Mesendoderm (in vitro differentiated cells): ENCODE measurements at regions not wholly inside any gene's neighbourhood (a gene's known extent, or its start where the extent isn't known, plus 50 kb on each side); places are given as distances from the start of the nearest gene placed in this dataset.

Experiments used
- DNase-seq: peaks from one replicate; pipeline ENCODE4 v3.0.0; 2013
- H2AK5ac ChIP-seq: 2 replicates; pipeline ENCODE4 v1.6.1; 2013; ENCODE audit warnings: low read length, inconsistent platforms
- H2BK120ac ChIP-seq: 2 replicates; pipeline ENCODE4 v1.6.1; 2013; ENCODE audit warnings: low read depth, mild to moderate bottlenecking, low read length, moderate library complexity, mixed read lengths
- H2BK15ac ChIP-seq: replicated peaks from 2 replicates; pipeline ENCODE4 v1.6.1; 2013; ENCODE audit warnings: low read depth, mild to moderate bottlenecking, moderate library complexity
- H2BK5ac ChIP-seq: 2 replicates; pipeline ENCODE4 v1.6.1; 2013; ENCODE audit warnings: low read length, inconsistent platforms
- H3K18ac ChIP-seq: 2 replicates; pipeline ENCODE4 v1.6.1; 2013; ENCODE audit warnings: mild to moderate bottlenecking, low read length, mixed read lengths
- H3K23ac ChIP-seq: one replicate; pipeline ENCODE4 v1.6.1; 2013; ENCODE audit warnings: low read length
- H3K27ac ChIP-seq: 2 replicates; pipeline ENCODE4 v1.5.1; 2013; ENCODE audit warnings: low read depth, mild to moderate bottlenecking, inconsistent platforms, low read length, moderate library complexity
- H3K27me3 ChIP-seq: 2 replicates; pipeline ENCODE4 v1.6.1; 2013; ENCODE audit warnings: low read length, control low read depth, mild to moderate bottlenecking, inconsistent platforms; ENCODE audit not compliant: insufficient read depth, poor library complexity
- H3K36me3 ChIP-seq: 2 replicates; pipeline ENCODE4 v1.6.1; 2013; ENCODE audit warnings: low read length, inconsistent platforms; ENCODE audit not compliant: control insufficient read depth, insufficient read depth
- H3K4ac ChIP-seq: one replicate; pipeline ENCODE4 v1.6.1; 2013; ENCODE audit warnings: low read depth, mild to moderate bottlenecking, low read length, moderate library complexity
- H3K4me1 ChIP-seq: 2 replicates; pipeline ENCODE4 v1.6.1; 2013; ENCODE audit warnings: low read depth, low read length, inconsistent platforms; ENCODE audit not compliant: control insufficient read depth
- H3K4me2 ChIP-seq: 2 replicates; pipeline ENCODE4 v1.6.1; 2013; ENCODE audit warnings: low read length
- H3K4me3 ChIP-seq: 2 replicates; pipeline ENCODE4 v1.5.1; 2013; ENCODE audit warnings: mild to moderate bottlenecking, low read length
- H3K56ac ChIP-seq: one replicate; pipeline ENCODE4 v1.6.1; 2013; ENCODE audit warnings: low read length
- H3K79me1 ChIP-seq: 2 replicates; pipeline ENCODE4 v1.6.1; 2013; ENCODE audit warnings: low read length, inconsistent platforms
- H3K79me2 ChIP-seq: 2 replicates; pipeline ENCODE4 v1.6.1; 2013; ENCODE audit warnings: mild to moderate bottlenecking, low read length; ENCODE audit not compliant: control insufficient read depth, insufficient read depth
- H3K9ac ChIP-seq: 2 replicates; pipeline ENCODE4 v1.6.1; 2013; ENCODE audit warnings: low read length, inconsistent platforms
- H4K5ac ChIP-seq: one replicate; pipeline ENCODE4 v1.6.1; 2013; ENCODE audit warnings: low read length
- H4K8ac ChIP-seq: one replicate; pipeline ENCODE4 v1.6.1; 2013; ENCODE audit warnings: low read depth, mild to moderate bottlenecking, control low read depth, low read length, moderate library complexity
- WGBS: extraction: QIAGEN DNeasy Blood & Tissue Kit; methylation state at CpG from one replicate; pipeline ENCODE4 v1.1.7; 2013; ENCODE audit warnings: low lambda C conversion rate, missing lambda C conversion rate; ENCODE audit not compliant: insufficient coverage; ENCODE audit errors: extremely low coverage; 5-methylcytosine and 5-hydroxymethylcytosine counted together

GRCh38 chr4:123477711-123478209 is 81.2 kb downstream of the SPRY1 start:
- no peak for DNase-seq
- WGBS = no CpG with 5 or more reads among the region's 8 CpGs
- no peak overlapping the region for H3K27ac ChIP-seq
- no peak overlapping the region for H2BK5ac ChIP-seq
- no peak overlapping the region for H2BK120ac ChIP-seq
- H2BK15ac ChIP-seq = no peak overlapping the region
- no peak overlapping the region for H2AK5ac ChIP-seq
- H3K27me3 ChIP-seq = no peaks in the 10 kb centered on the region
- no peak overlapping the region for H3K56ac ChIP-seq
- H4K8ac ChIP-seq = no peak overlapping the region
- H3K4me2 ChIP-seq = no peak overlapping the region
- H3K79me1 ChIP-seq = no peaks in the 10 kb centered on the region
- H3K4ac ChIP-seq = no peak overlapping the region
- peaks cover 1% of the 10 kb centered on the region for H3K4me1 ChIP-seq
- no peak overlapping the region for H3K4me3 ChIP-seq
- no peak overlapping the region for H3K23ac ChIP-seq
- H4K5ac ChIP-seq = no peak overlapping the region
- no peaks in the 10 kb centered on the region for H3K79me2 ChIP-seq
- H3K36me3 ChIP-seq = no peaks in the 10 kb centered on the region
- H3K18ac ChIP-seq = no peak overlapping the region
- no peak overlapping the region for H3K9ac ChIP-seq

DNA sequence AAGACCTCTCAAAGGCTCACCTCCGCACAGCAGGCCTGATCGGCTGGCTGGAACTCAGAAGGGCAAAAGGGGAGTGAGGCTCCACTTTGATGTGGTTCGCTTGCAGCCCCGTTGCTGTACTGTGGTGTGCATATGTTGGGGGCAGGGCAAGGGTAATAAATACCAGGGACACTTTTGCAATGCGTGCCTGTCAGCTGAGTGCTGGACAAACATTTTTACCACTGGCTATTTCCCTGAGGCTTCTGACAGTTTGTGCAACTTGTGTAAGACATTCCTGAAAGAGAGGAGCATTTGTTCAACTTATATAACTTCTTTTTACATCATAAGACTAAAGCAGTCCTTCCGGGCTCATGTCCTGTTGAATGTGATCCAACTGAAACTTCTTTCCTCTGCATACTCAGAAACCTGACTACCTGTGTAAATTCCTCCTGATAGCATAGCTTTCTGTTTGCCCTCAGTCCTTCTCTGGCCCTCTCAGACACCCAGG is 82.3 kb downstream of the SPRY1 start:
- H3K18ac ChIP-seq = no peak overlapping the region
- no peaks in the 10 kb centered on the region for H3K79me1 ChIP-seq
- no peak overlapping the region for H4K8ac ChIP-seq
- no peak overlapping the region for H3K4me3 ChIP-seq
- H2BK5ac ChIP-seq = no peak overlapping the region
- H3K4ac ChIP-seq = no peak overlapping the region
- no peak overlapping the region for H2BK120ac ChIP-seq
- no peak for DNase-seq
- no peak overlapping the region for H3K23ac ChIP-seq
- H2AK5ac ChIP-seq = no peak overlapping the region
- H3K56ac ChIP-seq = peak overlapping the region; percentile 10
- H4K5ac ChIP-seq = no peak overlapping the region
- H3K36me3 ChIP-seq = no peaks in the 10 kb centered on the region
- no peaks in the 10 kb centered on the region for H3K27me3 ChIP-seq
- no peak overlapping the region for H3K4me2 ChIP-seq
- H3K79me2 ChIP-seq = no peaks in the 10 kb centered on the region
- no peak overlapping the region for H3K9ac ChIP-seq
- no CpG with 5 or more reads among the region's 6 CpGs for whole genome bisulfite sequencing
- H2BK15ac ChIP-seq = no peak overlapping the region
- H3K4me1 ChIP-seq = peaks cover 1% of the 10 kb centered on the region
- H3K27ac ChIP-seq = no peak overlapping the region

DNA sequence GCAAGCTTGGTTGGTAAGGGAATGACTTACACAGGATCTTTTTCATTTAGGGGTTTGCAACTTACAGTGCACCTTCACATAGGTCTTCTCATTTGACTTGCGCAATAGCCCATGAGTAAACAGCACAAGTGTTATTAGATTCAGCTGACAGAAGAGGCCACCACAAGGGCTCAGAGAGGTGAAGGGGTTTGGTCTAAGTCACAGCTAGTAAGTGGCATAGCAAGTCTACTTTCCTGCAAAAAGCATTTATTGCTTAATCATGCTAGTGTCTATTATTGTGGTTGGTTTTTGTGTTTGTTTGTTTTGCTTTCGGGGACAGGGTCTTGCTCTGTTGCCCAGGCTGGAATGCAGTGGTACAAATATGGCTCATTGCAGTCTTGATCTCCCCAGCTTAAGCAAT is 83.3 kb downstream of the SPRY1 start:
- Histone ChIP-seq H2BK5ac (no peak overlapping the region), H2BK120ac (no peak overlapping the region), H3K4me2 (no peak overlapping the region), H3K4ac (no peak overlapping the region), H3K23ac (no peak overlapping the region), H3K79me1 (no peaks in the 10 kb centered on the region), H3K4me3 (no peak overlapping the region), H4K5ac (no peak overlapping the region), H3K4me1 (peaks cover 1% of the 10 kb centered on the region), H2BK15ac (no peak overlapping the region), H3K9ac (no peak overlapping the region), H3K56ac (no peak overlapping the region), H3K27me3 (no peaks in the 10 kb centered on the region), H4K8ac (no peak overlapping the region), H3K79me2 (no peaks in the 10 kb centered on the region), H3K36me3 (no peaks in the 10 kb centered on the region), H2AK5ac (no peak overlapping the region), H3K27ac (no peak overlapping the region), H3K18ac (no peak overlapping the region)
- DNase-seq = no peak
- WGBS = no CpG with 5 or more reads among the region's 2 CpGs

DNA sequence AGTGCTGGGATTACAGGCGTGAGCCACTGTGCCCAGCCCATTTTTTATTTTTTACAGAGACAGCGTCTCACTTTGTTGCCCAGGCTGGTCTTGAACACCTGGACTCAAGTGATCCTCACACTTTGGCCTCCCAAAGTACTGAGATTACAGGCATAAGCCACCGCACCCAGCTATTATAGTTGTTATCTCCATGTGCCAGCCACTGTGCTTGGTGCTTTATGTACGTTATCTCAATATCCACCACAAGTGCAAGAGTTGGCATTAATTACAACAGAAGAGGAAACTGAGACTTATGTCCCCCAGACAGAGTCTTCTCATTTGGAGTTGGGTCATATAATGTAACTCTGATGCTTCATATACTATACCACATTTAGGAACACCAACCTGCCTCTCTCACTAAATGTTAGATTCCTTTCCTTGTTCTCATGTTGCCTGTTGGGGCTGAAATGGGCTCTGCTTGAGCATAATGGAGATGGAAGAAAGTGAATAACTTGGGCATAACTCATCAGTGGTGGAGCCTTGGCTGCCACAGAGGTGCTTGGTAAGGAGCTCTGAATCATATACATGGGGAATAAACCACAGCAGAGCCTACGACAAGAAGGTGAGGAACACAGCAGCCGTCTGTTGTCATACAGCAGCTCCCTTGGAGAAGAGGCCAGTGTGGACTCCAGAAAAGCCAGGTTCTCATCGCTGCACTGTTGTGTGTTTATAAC is 84.3 kb downstream of the SPRY1 start:
- no peak overlapping the region for H3K4ac ChIP-seq
- H2BK120ac ChIP-seq = no peak overlapping the region
- H3K9ac ChIP-seq = no peak overlapping the region
- no peaks in the 10 kb centered on the region for H3K36me3 ChIP-seq
- no peak overlapping the region for H2BK5ac ChIP-seq
- H2AK5ac ChIP-seq = no peak overlapping the region
- DNase-seq = no peak
- no peak overlapping the region for H3K4me2 ChIP-seq
- H4K8ac ChIP-seq = no peak overlapping the region
- peaks cover 1% of the 10 kb centered on the region for H3K4me1 ChIP-seq
- no peaks in the 10 kb centered on the region for H3K79me2 ChIP-seq
- H3K79me1 ChIP-seq = no peaks in the 10 kb centered on the region
- H3K27me3 ChIP-seq = no peaks in the 10 kb centered on the region
- H3K56ac ChIP-seq = no peak overlapping the region
- no CpG with 5 or more reads among the region's 7 CpGs for WGBS
- no peak overlapping the region for H3K27ac ChIP-seq
- H3K18ac ChIP-seq = no peak overlapping the region
- H2BK15ac ChIP-seq = no peak overlapping the region
- no peak overlapping the region for H3K23ac ChIP-seq
- no peak overlapping the region for H3K4me3 ChIP-seq
- H4K5ac ChIP-seq = no peak overlapping the region

GRCh38 chr4:123481717-123482116 is 85.1 kb downstream of the SPRY1 start:
- H3K56ac ChIP-seq = no peak overlapping the region
- H3K4ac ChIP-seq = no peak overlapping the region
- no peak overlapping the region for H3K4me2 ChIP-seq
- no peak overlapping the region for H2BK120ac ChIP-seq
- H3K23ac ChIP-seq = no peak overlapping the region
- no peak overlapping the region for H3K4me3 ChIP-seq
- DNase-seq = no peak
- no peaks in the 10 kb centered on the region for H3K36me3 ChIP-seq
- no peaks in the 10 kb centered on the region for H3K27me3 ChIP-seq
- H3K9ac ChIP-seq = no peak overlapping the region
- no peak overlapping the region for H2BK5ac ChIP-seq
- H3K27ac ChIP-seq = no peak overlapping the region
- no peak overlapping the region for H3K18ac ChIP-seq
- no peak overlapping the region for H2AK5ac ChIP-seq
- no peak overlapping the region for H4K8ac ChIP-seq
- H3K4me1 ChIP-seq = peaks cover 1% of the 10 kb centered on the region
- H4K5ac ChIP-seq = no peak overlapping the region
- no peak overlapping the region for H2BK15ac ChIP-seq
- H3K79me2 ChIP-seq = no peaks in the 10 kb centered on the region
- WGBS = no CpG with 5 or more reads among the region's 3 CpGs
- H3K79me1 ChIP-seq = no peaks in the 10 kb centered on the region
